ENCODE measurements at regions not wholly inside any gene's neighbourhood (a gene's known extent, or its start where the extent isn't known, plus 50 kb on each side); places are given as distances from the start of the nearest gene placed in this dataset.
"Not testable (repeated sequence)": the region's sequence is repeated elsewhere in the genome, so short reads cannot be mapped to it uniquely, and the experiment has no call there.

GRCh38 chr5:28926422-28926821 is 1888.0 kb upstream of the CDH9 start:
- DNase-seq (ENCODE audit: low read depth): no peak

- DNase-seq (ENCODE audit: low read depth): no peak
Observed at GRCh38 chr5:28917631-28918030, 1879.2 kb upstream of the CDH9 start.

- no peak for DNase-seq (ENCODE audit: low read depth)
Observed at GRCh38 chr5:28914297-28914696, 1875.9 kb upstream of the CDH9 start.

- no peak for DNase-seq (ENCODE audit: low read depth)
Observed at GRCh38 chr5:28903643-28904042, 1865.3 kb upstream of the CDH9 start.

- no peak for DNase-seq (ENCODE audit: low read depth)
Observed at GRCh38 chr5:28896949-28897348, 1858.6 kb upstream of the CDH9 start.

GRCh38 chr5:28880936-28881335 is 1842.5 kb upstream of the CDH9 start:
- DNase-seq (ENCODE audit: low read depth): no peak

GRCh38 chr5:28877050-28877449 is 1838.7 kb upstream of the CDH9 start:
- no peak for DNase-seq (ENCODE audit: low read depth)

GRCh38 chr5:28864006-28864405 is 1825.6 kb upstream of the CDH9 start:
- DNase-seq (ENCODE audit: low read depth): no peak

GRCh38 chr5:28862860-28863196 is 1824.4 kb upstream of the CDH9 start:
- no peak for DNase-seq (ENCODE audit: low read depth)

GRCh38 chr5:28862137-28862859 is 1823.9 kb upstream of the CDH9 start:
- no peak for DNase-seq (ENCODE audit: low read depth)

GRCh38 chr5:28855626-28856025 is 1817.2 kb upstream of the CDH9 start:
- peak; percentile 11 for DNase-seq (ENCODE audit: low read depth)

- no peak for DNase-seq (ENCODE audit: low read depth)
Observed at GRCh38 chr5:28850320-28850921, 1812.0 kb upstream of the CDH9 start.

GRCh38 chr5:28831042-28831441 is 1792.7 kb upstream of the CDH9 start:
- DNase-seq (ENCODE audit: low read depth): no peak

- no peak for DNase-seq (ENCODE audit: low read depth)
Observed at GRCh38 chr5:28823231-28823630, 1784.8 kb upstream of the CDH9 start.

GRCh38 chr5:28822071-28822470 is 1783.7 kb upstream of the CDH9 start:
- DNase-seq (ENCODE audit: low read depth): no peak

GRCh38 chr5:28810751-28811136 is 1772.4 kb upstream of the CDH9 start:
- no peak for DNase-seq (ENCODE audit: low read depth)

GRCh38 chr5:28809811-28810750 is 1771.7 kb upstream of the CDH9 start:
- DNase-seq (ENCODE audit: low read depth): no peak

GRCh38 chr5:28808967-28809810 is 1770.8 kb upstream of the CDH9 start:
- no peak for DNase-seq (ENCODE audit: low read depth)

GRCh38 chr5:28807195-28807729 is 1768.9 kb upstream of the CDH9 start:
- peak; percentile 73 for DNase-seq (ENCODE audit: low read depth)

GRCh38 chr5:28799035-28799434 is 1760.6 kb upstream of the CDH9 start:
- DNase-seq (ENCODE audit: low read depth): not testable (repeated sequence)

- no peak for DNase-seq (ENCODE audit: low read depth)
Observed at GRCh38 chr5:28788954-28789353, 1750.6 kb upstream of the CDH9 start.
